NCI-H69 (cell line): ENCODE measurements at regions not wholly inside any gene's neighbourhood (a gene's known extent, or its start where the extent isn't known, plus 50 kb on each side); places are given as distances from the start of the nearest gene placed in this dataset.
"Not testable (repeated sequence)": the region's sequence is repeated elsewhere in the genome, so short reads cannot be mapped to it uniquely, and the experiment has no call there.

Source experiments
- DNase-seq: peaks from one replicate; lab custom pipeline; 2025; lab: John Stamatoyannopoulos, UW

DNA sequence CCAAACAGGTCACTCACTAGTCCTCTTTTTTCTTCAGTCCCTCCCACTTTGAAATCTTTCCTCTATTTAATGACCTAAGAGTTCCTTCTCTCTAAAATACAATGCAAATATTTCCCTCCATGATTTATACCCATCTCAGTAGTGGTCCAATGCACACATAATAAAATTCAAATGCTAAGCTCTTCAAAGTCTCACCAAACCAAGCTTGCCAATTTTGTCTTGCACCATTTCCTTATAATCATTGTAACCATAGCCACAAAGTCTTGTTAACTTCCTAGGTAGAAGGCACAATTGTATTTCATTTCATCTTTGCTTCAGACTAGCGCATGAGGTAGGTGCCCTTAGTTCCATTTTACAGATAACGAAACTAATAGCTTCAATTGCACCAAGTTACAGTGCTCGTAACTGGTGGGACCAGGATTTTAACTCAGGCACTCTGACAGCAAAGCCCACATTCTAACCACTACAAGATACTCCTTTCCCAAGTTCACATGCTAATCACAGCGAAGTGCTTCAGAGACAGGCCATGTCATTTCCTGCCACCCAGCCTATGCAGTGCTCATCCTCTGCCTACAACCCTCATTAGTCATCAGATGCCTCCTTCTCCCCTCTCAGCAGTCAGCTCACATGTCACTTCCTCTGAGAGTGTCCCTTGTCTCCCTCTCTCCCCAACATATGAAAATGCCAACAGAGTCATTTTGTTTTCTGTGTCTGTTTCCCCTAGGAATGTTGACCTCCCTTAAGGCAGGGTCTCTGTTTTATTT, 66.9 kb upstream of the PPARGC1A start:
- DNase-seq = no peak

DNA sequence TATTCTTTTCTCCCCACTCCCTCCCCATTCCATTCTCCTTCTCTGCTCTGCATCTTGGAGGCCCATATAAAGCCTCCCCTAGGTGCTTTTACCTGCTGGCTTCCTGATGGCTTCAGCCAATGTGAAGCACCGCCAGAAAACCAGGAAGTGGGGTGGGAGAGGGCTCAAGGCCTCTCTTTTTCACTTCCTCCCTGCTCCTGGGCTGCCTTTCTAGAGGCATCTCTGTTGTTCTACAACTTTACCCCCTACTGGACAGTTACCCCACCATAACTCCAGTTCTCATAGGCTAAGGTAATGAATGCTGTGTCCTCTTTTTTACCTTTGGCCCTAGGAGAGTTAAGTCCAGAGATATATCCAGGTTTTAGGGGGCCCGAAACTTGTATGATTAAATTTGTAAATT, 62.4 kb upstream of the PPARGC1A start:
- no peak for DNase-seq

DNA sequence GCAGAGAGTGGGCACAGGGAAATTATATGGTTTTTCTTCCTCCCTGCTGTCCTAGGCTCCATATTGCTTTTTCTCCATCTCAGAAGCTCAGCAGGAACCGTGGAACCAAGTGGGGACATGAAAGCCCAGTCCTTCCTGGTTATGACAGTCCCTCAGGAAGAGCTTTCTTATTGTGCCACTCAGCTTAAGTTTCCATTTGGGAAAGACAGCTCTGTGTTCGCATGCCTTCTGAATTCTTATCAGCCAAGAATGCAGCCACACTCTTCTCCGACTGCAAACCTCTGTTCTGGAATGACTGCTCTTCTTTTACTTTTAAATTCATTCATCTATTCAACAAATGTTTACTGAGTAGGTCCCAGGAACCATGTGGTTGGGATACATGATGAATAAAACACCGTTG, 58.0 kb upstream of the PPARGC1A start:
- DNase-seq = no peak

DNA sequence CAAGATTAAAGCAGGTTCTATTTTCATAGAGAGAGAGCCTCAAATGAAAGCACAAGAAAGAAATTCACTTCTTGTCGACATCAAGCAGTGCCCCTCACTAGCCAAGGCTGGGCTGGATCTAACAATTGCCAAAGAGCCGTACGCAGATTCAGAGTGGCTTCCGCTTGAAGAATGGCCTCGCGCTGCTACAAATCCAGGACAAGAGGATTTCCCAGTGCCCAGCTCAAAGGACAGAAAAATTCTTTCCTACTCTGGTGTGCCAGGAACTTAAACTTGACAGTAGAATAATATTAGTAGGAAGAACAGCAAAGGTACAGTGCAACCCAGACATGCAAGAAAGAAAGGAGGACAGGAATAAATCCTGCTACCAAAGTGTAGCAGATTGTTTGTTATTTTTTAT, 56.5 kb upstream of the PPARGC1A start:
- no peak for DNase-seq

DNA sequence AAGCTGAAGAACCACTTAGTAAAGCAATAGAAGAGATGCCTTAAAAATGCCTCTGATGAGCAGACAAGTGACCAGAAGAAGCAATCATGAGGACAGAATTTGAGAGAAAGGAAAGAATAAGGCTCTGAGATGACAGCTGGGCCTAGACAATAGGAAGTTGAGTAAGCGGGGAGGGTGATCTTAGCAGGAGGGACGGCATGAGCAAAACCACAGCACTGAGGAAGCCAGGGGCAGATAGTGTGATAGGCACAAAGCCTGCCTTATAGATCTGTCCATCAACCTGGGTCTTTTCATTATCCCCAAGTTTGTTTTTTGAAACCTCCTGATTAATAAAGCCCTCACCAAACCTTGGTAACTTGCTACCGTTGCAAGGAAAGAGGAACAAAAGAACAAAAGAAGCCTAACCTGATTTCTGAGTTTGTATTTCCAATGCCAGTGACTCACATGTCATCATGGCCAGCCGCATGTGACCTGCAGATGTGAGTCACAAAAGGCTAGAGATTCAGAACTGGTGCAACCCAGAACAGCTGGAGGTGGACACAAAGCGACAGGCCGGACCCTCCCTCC, 55.7 kb upstream of the PPARGC1A start:
- no peak for DNase-seq

DNA sequence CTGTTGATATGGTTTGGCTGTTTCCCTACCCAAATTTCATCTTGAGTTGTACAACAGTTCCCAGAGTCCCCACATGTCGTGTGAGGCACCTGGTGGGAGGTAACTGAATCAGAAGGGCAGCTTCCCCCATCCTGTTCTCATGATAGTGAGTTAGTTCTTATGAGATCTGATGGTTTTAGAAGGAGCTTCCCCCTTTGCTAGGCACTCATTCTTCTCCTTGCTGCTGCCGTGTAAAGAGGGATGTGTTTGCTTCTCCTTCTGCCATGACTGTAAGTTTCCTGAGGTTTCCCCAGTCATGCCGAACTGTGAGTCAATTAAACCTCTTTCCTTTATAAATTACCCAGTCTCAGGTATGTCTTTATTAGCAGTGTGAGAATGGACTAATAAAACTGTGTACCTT, 54.7 kb upstream of the PPARGC1A start:
- DNase-seq = not testable (repeated sequence)

DNA sequence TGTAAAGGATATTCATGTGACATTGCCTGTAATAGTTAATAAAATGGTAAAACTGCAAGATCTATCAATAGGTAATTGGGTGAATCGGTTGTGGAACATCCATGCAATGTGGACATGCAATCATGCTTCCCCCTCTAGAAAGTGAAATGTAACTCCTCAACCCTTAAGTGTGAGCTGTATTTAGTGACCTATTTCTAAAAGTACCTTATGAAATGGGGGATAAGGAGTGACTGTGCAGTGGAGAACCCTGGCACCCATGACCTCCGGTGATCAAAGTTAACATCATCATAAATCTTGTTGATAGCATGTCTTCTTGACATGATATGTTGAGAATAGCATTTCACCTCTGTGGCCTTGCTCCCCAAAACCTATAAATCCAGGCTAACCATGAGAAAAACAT, 53.6 kb upstream of the PPARGC1A start:
- DNase-seq = no peak

DNA sequence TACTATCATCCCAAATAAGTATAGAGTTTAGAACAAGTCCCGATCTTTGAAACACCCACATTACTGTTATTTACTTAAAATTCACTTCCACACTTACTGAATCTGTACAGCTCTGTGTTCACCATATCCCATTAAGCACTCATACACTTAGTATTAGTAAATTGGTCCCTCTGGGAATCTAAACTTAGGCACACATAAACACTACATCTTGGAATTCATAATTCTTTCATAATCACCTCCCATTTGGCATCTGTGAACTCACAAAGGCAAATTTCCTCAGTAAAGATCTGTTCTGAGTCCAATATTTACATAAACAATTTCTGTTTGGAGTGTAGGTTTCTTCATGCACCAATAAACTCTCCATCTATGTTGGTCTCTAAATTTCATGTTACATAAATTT, 52.6 kb upstream of the PPARGC1A start:
- no peak for DNase-seq
